CD4-positive, alpha-beta T cell treated with Interleukin-6 for 4 hours (primary cell): ENCODE measurements at regions not wholly inside any gene's neighbourhood (a gene's known extent, or its start where the extent isn't known, plus 50 kb on each side); places are given as distances from the start of the nearest gene placed in this dataset.
A peak's percentile ranks its signal among the peaks of the same experiment; 100 is the strongest.

Source experiments
- DNase-seq: peaks from one replicate; pipeline ENCODE4 v3.0.0-alpha.2; 2020; ENCODE audit warnings: mixed read lengths

GRCh38 chr10:3622845-3623621 lies 162.0 kb downstream of the KLF6 start:
- DNase-seq = peak; percentile 34

DNA sequence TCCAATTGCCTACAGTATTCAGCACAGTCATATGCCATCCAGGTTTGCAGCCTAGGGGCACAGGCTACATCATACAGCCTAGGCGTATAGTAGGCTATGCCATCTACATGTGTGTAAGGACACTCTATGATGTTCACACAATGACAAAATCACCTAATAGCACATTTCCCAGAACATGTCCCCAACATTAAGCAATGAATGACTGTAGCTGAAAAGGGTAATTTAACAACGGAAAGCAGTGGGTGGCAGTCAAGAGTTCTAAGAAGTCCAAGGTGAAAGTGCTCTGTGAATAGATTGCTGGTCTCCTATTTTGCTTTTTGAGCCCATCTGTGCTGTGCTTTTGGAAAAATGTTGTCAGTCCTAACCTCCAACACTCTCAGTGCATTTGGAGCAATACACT lies 162.6 kb downstream of the KLF6 start:
- no peak for DNase-seq

GRCh38 chr10:3620818-3621217 lies 164.2 kb downstream of the KLF6 start:
- no peak for DNase-seq

- no peak for DNase-seq
Observed at GRCh38 chr10:3619241-3619640, 165.8 kb downstream of the KLF6 start.

DNA sequence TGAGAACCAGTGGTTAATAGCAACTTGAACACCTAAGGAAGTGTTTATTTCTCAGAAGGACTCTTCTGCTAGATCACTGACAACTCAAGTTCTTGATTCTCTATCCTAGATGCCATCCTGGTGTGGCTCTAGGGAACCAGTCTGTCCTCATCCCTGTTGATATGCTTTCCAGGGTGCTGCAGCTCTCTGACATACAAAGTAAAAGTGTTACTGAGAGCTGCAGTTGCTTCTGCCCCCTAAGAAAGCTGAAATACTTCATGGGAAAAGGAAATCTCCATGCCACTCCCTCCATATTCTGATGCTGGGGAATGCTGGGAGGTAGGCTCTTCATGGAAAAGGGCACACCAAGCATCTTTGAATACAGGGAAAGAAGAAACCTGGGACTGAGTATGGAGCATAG lies 168.1 kb downstream of the KLF6 start:
- DNase-seq = no peak

DNA sequence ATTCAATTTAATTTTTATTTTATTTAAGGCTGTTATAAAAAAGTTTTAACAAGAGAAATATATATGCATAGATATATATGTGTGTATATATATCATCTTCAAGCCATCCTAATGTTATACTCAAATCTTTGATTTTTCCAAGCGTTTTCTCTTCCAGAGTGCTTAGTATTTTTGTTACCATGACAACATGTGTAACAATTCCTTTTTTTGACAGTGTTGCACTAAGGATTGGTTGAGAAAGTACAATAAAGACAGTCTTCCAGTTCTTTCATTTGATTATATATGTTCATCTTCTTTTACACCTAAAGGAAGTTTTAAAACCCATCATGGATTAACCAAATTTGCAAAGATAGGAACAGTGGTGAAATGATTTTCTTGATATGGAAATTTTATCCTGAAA lies 171.7 kb downstream of the KLF6 start:
- no peak for DNase-seq

DNA sequence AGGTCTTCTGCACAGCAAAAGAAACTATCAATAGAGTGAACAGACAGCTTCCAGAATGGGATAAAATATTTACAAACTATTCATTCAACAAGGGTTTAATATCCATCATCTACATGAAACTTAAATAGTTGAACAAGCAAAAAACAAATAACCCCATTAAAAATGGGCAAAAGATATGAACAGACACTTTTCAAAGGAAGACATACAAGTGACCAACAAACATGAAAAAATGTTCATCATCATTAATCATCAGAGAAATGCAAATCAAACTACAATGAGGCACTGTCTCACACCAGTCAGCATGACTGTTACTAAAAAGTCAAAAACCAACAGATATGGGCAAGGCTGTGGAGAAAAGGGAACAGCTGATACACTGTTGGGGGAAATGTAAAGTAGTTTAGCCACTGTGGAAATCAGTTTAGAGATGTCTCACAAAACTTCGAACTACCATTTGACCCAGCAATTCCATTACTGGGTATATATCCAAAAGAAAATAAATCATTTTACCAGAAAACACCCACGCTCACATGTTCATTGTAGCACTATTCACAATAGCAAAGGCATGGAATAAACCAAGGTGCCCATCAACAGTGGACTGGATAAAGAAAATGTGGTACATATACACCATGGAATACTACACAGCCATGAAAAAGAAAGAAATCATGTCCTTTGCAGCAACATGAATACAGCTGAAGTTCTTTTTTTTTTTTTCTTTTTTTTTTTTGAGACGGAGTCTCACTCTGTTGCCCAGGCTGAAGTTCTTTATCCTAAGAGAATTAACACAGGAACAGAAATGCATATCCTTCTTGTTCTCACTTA lies 172.6 kb downstream of the KLF6 start:
- DNase-seq = no peak

GRCh38 chr10:3606309-3606708 lies 178.7 kb downstream of the KLF6 start:
- DNase-seq = no peak

DNA sequence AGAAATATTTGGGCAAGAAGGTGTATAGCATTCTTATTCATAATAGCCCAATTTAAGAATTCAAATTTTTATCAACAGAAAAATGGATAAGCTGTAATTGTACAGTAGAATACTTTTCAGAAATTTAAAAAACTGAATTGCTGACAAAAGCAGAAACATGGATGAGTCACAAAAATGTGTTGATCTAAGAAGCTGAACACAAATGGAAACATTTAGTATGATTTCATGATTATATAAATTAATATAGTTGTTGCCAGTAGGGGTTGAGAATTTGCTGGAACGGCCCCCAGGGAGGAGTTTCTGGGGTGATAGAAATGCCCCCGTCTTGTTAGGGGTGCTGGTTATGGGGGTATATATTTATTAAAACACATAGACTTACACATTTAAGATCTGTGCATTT lies 179.1 kb downstream of the KLF6 start:
- DNase-seq = no peak

GRCh38 chr10:3595736-3596135 lies 189.3 kb downstream of the KLF6 start:
- no peak for DNase-seq

- no peak for DNase-seq
Observed at GRCh38 chr10:3593611-3594010, 191.4 kb downstream of the KLF6 start.

DNA sequence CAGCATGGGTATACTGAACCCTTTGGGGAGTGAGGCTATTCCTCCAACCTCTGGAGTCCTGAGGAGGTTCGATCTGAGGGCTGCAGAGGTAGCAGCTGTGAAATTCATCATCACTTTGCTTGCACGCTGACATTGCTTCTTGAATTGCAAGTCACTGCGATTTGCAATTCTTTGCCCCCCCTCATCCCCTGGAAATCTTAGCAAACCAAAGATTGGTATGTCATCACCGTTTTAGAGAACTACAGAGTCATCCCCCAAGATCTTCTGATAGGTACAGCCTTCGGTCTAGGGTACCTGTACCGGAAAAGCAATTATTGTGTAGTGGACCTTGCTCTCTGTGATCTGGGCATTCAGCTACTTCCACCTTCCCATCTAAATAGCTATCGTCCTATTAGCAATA lies 192.6 kb downstream of the KLF6 start:
- DNase-seq = no peak

GRCh38 chr10:3588816-3589215 lies 196.2 kb downstream of the KLF6 start:
- no peak for DNase-seq

- DNase-seq = no peak
Observed at GRCh38 chr10:3588346-3588745, 196.7 kb downstream of the KLF6 start.

DNA sequence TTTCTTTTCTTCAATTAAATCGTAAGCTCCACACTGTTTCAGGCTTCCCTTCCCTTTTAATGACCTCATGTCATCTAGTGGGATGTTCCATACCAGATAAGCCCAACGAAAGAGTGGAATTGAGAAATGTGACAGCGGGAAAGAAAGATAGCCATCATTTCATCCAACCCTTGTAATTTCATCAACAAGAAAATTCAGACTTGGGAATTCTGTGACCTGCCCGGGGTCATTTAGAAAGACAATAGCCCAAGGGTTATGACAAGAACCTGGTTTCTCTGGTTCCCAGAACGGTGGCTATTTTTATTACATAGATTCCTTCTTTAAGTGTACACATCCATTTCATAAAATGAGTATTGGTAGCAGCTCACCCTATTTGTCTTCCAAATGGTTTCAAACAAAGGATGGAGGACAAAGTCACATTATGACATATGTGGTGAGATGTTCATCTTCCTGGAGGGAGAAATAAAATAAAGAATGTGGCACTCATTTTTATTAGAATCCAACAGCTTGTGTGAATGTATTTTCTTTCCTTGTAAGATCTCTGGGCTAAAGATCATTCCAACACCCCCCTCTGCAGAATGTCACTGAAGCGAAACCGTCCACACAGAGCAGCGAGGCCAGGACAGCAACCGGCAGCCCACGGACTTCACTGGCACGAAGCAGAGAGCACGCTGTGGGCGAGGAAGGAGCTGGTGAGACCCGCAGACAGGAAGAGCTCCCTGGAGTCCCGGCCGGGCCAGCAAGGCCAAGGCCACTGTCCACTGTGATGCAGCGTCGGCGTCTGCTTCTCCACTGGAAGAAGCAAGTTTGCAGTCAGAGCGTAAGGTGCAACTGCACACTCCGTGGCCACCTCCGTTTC lies 199.9 kb downstream of the KLF6 start:
- DNase-seq = no peak

- no peak for DNase-seq
Observed at GRCh38 chr10:3580565-3580964, 204.4 kb downstream of the KLF6 start.

- DNase-seq = no peak
Observed at GRCh38 chr10:3579845-3580244, 205.2 kb downstream of the KLF6 start.

GRCh38 chr10:3578682-3579081 lies 206.3 kb downstream of the KLF6 start:
- DNase-seq = no peak

- DNase-seq = no peak
Observed at GRCh38 chr10:3578159-3578558, 206.8 kb downstream of the KLF6 start.

- DNase-seq = no peak
Observed at GRCh38 chr10:3574451-3574850, 210.6 kb downstream of the KLF6 start.

- no peak for DNase-seq
Observed at GRCh38 chr10:3573498-3573897, 211.5 kb downstream of the KLF6 start.

- no peak for DNase-seq
Observed at GRCh38 chr10:3571310-3571825, 213.6 kb downstream of the KLF6 start.

- no peak for DNase-seq
Observed at GRCh38 chr10:3570855-3571266, 214.1 kb downstream of the KLF6 start.
